Ishikawa (cell line): ENCODE measurements at regions not wholly inside any gene's neighbourhood (a gene's known extent, or its start where the extent isn't known, plus 50 kb on each side); places are given as distances from the start of the nearest gene placed in this dataset.

Experiments used
- CEBPB ChIP-seq: IDR thresholded peaks from 2 replicates; pipeline ENCODE4 v1.6.1; 2012
- CREB1 ChIP-seq: IDR thresholded peaks from 2 replicates; pipeline ENCODE4 v1.6.1; 2012; ENCODE audit warnings: low read depth
- EGR1 ChIP-seq: IDR thresholded peaks from 2 replicates; pipeline ENCODE4 v1.6.1; 2012
- EP300 ChIP-seq: IDR thresholded peaks from 2 replicates; pipeline ENCODE4 v1.6.1; 2012; ENCODE audit warnings: borderline replicate concordance
- FOXM1 ChIP-seq: IDR thresholded peaks from 2 replicates; pipeline ENCODE4 v1.6.1; 2012; ENCODE audit warnings: low read depth, borderline replicate concordance
- NFIC ChIP-seq: IDR thresholded peaks from 2 replicates; pipeline ENCODE4 v1.6.1; 2012
- RAD21 ChIP-seq: IDR thresholded peaks from 2 replicates; pipeline ENCODE4 v1.6.1; 2012; ENCODE audit warnings: low read depth
- TAF1 ChIP-seq: IDR thresholded peaks from 2 replicates; pipeline ENCODE4 v1.6.1; 2012; ENCODE audit warnings: low read depth, mild to moderate bottlenecking
- TCF12 ChIP-seq: IDR thresholded peaks from 2 replicates; pipeline ENCODE4 v1.6.1; 2012; ENCODE audit warnings: low read depth
- TEAD4 ChIP-seq: IDR thresholded peaks from 2 replicates; pipeline ENCODE4 v1.6.1; 2012
- YY1 ChIP-seq: IDR thresholded peaks from 2 replicates; pipeline ENCODE4 v1.6.1; 2012; ENCODE audit warnings: low read depth
- ZBTB7A ChIP-seq: IDR thresholded peaks from 2 replicates; pipeline ENCODE4 v1.6.1; 2012; ENCODE audit warnings: low read depth
- TF ChIP-seq, protein P1 (sequence below): IDR thresholded peaks from 2 replicates; pipeline ENCODE4 v1.6.1; 2012
- TF ChIP-seq, protein P2 (sequence below): IDR thresholded peaks from 2 replicates; pipeline ENCODE4 v1.6.1; 2012; ENCODE audit warnings: low read depth, mild to moderate bottlenecking
- TF ChIP-seq, protein P3 (sequence below): IDR thresholded peaks from 2 replicates; pipeline ENCODE4 v1.6.1; 2012

DNA sequence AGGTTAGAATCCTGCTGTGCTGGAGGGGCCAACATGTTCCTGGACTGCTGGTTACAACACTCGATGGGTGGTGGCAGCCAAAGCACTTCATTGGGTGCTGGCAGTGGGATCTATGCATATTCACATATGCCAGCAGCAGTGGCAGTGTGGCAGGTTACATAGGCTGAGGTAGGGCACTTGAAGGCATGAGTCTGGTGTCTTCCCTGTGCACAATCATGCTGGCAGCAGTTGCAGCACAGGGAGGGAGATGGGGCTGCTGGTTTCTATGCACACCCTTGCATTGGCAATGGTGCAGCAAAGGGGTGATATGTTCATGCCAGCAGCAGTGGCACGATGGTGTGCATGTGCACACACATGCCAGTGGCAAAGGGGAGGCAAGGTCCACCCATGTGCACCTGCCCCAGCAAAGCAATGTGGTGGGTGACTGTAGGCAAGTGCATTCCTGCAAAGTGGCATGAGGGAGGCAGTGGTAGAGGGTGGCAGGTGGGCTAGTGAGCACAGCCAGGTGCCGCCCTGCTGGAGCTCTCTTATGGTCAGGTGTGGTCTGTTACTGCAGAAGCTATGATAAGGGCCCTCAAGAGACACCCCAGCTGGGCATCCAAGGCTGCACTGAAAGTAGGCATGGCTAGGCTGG is 356.2 kb upstream of the STEAP1 start:
- TF ChIP-seq FOXM1 (no peak), NFIC (no peak), TAF1 (no peak), EP300 (no peak), TCF12 (no peak), YY1 (no peak), CREB1 (no peak), EGR1 (no peak), TEAD4 (no peak)
- TF ChIP-seq, protein P1, sequence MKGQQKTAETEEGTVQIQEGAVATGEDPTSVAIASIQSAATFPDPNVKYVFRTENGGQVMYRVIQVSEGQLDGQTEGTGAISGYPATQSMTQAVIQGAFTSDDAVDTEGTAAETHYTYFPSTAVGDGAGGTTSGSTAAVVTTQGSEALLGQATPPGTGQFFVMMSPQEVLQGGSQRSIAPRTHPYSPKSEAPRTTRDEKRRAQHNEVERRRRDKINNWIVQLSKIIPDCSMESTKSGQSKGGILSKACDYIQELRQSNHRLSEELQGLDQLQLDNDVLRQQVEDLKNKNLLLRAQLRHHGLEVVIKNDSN, result no peak
- TF ChIP-seq, protein P2, sequence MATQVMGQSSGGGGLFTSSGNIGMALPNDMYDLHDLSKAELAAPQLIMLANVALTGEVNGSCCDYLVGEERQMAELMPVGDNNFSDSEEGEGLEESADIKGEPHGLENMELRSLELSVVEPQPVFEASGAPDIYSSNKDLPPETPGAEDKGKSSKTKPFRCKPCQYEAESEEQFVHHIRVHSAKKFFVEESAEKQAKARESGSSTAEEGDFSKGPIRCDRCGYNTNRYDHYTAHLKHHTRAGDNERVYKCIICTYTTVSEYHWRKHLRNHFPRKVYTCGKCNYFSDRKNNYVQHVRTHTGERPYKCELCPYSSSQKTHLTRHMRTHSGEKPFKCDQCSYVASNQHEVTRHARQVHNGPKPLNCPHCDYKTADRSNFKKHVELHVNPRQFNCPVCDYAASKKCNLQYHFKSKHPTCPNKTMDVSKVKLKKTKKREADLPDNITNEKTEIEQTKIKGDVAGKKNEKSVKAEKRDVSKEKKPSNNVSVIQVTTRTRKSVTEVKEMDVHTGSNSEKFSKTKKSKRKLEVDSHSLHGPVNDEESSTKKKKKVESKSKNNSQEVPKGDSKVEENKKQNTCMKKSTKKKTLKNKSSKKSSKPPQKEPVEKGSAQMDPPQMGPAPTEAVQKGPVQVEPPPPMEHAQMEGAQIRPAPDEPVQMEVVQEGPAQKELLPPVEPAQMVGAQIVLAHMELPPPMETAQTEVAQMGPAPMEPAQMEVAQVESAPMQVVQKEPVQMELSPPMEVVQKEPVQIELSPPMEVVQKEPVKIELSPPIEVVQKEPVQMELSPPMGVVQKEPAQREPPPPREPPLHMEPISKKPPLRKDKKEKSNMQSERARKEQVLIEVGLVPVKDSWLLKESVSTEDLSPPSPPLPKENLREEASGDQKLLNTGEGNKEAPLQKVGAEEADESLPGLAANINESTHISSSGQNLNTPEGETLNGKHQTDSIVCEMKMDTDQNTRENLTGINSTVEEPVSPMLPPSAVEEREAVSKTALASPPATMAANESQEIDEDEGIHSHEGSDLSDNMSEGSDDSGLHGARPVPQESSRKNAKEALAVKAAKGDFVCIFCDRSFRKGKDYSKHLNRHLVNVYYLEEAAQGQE, result no peak
- TF ChIP-seq, protein P3, sequence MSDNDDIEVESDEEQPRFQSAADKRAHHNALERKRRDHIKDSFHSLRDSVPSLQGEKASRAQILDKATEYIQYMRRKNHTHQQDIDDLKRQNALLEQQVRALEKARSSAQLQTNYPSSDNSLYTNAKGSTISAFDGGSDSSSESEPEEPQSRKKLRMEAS, result no peak

DNA sequence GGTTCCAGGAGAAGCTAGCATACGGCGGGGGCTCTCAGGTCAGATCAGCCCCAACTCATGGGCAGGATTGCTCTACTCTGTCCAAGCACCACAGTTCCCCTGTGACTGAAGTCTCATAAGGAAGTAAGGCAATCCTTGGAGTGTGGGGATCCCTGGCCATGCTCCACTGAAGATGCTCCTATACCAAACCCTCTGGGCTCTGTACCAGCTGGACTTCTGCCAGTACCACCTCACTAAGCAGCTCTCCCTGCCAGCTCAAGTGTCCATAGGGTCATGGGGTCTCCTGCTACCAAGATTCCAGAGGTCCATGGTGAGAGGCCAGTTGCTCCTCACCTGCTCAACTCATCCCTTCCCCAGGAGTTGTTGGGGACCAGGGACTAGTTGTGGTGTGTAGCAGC is 355.7 kb upstream of the STEAP1 start:
- TF ChIP-seq ZBTB7A, result no peak
- no peak for TF ChIP-seq TCF12
- no peak for TF ChIP-seq YY1
- TF ChIP-seq NFIC, result no peak
- TF ChIP-seq, protein P1, result no peak
- no peak for TF ChIP-seq RAD21
- TF ChIP-seq FOXM1, result no peak
- TF ChIP-seq CREB1, result no peak
- TF ChIP-seq EGR1, result no peak
- TF ChIP-seq, protein P3, result no peak
- TF ChIP-seq EP300, result no peak
- no peak for TF ChIP-seq CEBPB
- TF ChIP-seq, protein P2, result no peak

DNA sequence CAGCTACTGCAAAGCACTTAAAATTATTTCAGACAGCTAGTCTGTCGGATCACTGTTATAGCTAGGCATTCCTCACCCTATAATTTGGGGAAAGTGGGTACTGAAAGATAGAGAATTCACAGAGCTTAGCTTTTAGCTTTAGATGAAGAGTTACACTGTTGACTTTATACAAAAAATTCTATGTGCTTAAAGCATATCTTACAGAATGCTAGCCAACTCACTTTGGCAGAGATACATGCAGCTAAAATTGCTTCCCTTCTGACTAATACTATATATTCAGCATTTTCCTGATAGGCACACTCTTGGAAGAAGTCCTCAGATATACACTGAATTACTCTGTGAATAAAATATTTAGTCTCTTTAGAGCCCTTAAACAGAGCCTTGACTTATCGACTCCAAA is 353.5 kb upstream of the STEAP1 start:
- TF ChIP-seq, protein P3, result no peak
- TF ChIP-seq NFIC (no peak), EGR1 (no peak), CEBPB (no peak), TCF12 (no peak), FOXM1 (no peak), TEAD4 (no peak), EP300 (no peak), YY1 (no peak), TAF1 (no peak), RAD21 (no peak), CREB1 (no peak)
- TF ChIP-seq, protein P1, result no peak

DNA sequence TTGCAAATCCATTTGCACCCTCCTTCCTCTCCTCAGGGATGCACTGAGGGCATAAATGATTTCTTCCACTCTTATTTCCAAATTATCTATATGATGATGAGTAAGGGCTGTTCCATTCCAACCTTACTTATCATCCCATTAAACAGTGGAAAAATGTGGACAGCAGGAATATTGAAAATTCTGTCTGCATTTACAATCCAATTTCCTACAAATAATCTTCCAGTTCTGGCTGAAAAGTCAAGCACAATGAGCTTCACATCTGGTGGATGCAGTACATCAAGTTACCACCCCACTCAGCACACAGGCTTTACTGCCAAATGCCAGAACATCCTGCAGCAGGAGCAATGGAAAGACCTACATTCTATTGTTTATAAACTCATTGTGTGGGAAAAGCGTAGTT is 345.0 kb upstream of the STEAP1 start:
- TF ChIP-seq TEAD4 (no peak), TCF12 (no peak), ZBTB7A (no peak), TAF1 (no peak)
- TF ChIP-seq, protein P2, result no peak
- TF ChIP-seq, protein P1, result no peak
